ENCODE measurements at regions not wholly inside any gene's neighbourhood (a gene's known extent, or its start where the extent isn't known, plus 50 kb on each side); places are given as distances from the start of the nearest gene placed in this dataset.

DNA sequence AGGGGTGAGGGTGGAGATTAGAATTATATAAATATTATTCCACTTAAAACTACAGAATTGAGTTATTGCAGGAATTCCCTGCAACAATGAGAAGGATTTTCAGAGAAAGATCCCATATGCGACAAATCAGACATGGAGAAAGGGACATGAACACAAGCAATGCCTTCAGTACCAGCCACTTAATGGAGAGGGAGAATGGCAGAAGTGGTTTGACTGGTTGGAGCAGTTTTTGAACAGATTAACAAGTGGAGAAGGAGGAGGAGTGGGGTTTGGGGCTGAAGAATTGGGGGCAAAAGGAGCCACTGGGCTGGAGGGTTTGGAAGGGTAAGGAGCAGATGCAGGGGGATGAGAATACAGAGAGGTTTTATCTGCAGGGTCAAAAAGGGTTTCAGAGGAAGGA is 620.9 kb upstream of the PTPRD start:
- TF ChIP-seq ZNF274 (IDR thresholded peaks at IDR 0.05; ENCODE audit: low read depth, low read length) (no peak), YY1 (IDR thresholded peaks at IDR 0.05; ENCODE audit: insufficient read depth, insufficient read length) (no peak), SUZ12 (IDR thresholded peaks at IDR 0.05; ENCODE audit: extremely low read depth, insufficient read depth, insufficient read length) (no peak)
